ENCODE measurements at regions not wholly inside any gene's neighbourhood (a gene's known extent, or its start where the extent isn't known, plus 50 kb on each side); places are given as distances from the start of the nearest gene placed in this dataset.

- DNase-seq: no peak
These were observed 171.9 kb upstream of the RAB4A start for GRCh38 chr1:229098903-229099578.

- no peak for DNase-seq
These were observed 169.7 kb upstream of the RAB4A start for GRCh38 chr1:229101011-229101871.

DNA sequence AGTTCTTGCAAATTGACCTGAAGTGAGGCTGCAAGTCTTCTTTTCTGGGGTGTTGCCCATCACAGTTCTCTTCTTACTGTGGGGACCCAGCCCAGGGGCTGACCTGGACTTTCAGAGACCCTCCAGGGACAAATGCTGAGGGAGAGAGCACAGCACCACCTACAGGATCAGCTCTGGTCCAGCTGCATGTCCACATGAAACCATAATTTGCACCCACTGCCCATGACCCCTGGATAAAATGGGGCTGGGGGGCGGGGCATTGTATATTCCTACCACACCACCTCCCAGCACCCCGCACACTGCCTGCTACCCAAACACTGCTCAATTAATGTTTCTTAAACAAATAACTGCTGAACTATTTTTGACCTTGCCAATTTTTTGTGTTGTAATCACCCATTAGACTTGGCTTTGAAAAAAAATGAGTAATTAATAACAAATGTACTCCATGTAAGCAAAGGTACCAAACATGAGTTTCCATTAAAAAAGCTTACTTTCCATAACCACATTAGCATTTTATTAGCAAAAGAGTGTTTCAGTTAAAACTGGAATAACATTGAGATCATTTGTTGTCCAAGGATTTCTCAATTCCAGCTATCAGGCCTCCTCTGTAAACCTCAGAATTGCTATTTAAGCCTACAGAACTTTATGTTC, 168.0 kb upstream of the RAB4A start:
- DNase-seq: no peak

DNA sequence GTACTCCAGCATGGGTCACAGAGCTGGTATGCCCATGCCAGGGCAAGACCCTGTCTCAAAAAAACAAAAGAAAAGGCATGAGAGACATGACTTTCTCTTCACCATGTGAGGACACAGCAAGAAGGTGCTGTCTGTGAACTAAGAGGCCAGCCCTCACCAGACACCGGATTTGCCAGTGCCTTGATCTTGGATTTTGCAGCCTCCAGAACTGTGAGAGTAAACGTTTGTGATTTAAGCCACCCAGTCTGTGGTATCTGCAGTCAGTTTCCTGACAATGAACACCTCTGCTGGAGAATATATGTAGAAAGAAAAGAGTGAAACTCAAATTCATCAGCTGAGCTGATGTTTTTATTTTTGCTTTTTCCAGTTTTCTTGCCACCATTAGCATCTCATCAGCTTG, 166.3 kb upstream of the RAB4A start:
- no peak for DNase-seq

DNA sequence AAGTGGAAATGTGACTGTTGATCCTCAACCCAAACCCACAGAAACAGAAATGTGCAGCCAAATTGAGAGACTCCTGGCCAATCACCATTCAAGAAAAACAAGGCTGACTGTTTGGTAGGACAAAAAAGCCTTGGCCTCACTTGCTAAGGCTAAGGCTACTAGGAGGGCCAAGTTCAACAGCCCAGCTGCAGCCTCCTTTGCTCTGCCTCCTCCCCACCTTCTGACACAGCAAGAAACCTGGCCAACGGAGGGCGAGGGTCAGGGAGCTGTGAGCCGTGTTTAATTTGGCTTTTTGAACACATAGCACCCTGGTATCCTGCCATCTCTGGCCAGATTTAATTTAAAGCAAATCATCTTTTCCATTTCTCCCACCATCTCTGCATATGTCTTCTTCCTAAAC, 165.8 kb upstream of the RAB4A start:
- no peak for DNase-seq

- DNase-seq: no peak
These were observed 164.9 kb upstream of the RAB4A start for GRCh38 chr1:229105822-229106525.

DNA sequence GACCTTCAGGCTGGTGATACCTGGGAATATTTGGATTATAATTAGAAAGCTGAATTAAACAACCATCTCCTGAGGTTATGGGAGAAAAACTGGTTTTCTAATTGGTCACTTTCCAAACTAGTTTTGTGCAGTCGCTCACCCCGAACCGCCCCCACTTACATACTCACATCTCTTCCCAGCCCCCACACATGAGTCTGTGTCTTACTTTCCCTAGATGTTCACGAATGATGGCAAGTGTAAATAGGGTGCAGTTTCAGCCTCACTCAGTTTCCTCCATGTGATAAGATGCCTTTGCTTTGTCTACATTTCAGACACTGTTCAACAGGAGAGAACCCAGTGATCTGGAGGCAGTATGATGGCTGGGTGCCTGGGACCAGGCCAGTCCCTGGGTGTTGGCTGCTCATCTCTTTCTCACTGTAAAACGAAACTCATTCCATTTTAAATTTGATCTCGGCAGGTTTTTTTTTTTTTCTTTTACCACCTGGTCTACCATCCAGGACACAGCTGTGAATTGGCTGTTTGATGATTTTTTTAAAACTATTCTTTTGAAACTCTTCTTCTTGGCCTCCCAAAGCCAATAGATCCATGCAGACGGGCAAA, 164.3 kb upstream of the RAB4A start:
- DNase-seq: no peak

DNA sequence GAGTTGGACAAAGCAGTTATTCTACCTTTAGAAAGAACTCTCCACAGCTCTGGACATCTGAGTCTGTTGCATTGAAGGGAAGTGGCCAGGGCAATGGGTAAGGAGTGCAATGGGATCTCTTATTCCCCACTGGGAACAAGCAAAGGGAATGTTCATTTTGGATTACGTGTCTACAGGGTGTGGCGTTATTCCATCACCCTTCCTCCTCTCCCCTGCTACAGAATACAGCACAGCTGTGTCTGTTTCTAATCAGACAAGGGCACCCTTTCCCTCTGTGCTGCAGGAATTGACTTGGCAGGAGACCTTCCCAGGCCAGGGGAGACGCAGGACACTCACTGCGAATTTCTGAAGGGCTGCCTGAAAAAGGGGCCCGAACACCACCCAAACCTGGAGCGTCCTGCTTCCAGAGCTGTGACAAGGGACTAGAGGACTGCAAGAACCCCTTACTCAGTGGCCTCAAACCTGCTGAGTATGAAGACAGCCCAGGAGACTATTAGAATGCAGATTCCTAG, 163.6 kb upstream of the RAB4A start:
- DNase-seq: no peak

DNA sequence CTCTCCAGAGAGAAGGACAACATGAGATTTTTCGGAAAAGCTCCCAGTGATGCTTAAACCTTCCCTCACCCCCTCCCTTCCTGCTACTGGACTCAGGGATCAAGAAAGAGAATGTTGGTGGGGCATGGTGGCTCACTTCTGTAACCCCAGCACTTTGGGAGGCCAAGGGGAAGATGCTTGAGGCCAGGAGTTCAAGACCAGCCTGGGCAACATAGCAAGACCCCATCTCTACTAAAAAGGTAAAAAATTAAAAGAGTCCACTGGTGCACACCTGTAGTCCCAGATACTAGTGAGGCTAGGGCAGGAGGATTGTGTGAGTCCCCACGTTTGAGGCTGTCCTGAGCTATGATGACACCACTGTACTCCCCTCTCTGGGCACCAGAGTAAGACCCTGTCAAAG, 162.9 kb upstream of the RAB4A start:
- no peak for DNase-seq

DNA sequence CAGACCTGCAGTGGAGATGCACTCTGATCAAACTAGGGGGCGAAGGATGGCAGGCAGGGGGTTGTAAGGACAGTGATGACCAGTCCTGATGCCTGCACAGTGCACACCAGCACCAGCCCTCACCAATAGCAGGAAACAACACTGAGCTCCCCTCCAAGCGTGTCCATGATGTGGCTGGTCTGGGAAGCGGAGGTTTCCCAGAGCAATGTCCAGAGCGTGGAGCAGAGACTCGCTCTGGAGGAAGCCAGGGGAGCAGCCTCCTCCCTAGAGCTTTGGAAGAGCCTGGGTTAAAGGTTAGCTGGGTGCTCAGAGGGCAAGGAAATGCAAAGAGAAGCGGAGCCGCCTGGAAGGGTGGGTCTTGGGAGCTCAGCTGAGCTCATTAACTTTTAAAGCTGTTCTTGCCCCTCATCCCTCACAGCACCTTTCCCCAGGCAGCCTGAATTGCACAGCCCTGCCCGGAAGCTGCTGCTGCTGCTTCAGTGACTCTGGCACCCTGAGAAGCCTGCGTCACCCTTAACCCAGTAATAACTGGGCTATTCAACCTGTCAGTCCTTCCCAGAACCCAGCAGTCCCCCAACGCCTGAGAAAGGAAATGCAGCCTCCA, 162.2 kb upstream of the RAB4A start:
- DNase-seq: no peak

DNA sequence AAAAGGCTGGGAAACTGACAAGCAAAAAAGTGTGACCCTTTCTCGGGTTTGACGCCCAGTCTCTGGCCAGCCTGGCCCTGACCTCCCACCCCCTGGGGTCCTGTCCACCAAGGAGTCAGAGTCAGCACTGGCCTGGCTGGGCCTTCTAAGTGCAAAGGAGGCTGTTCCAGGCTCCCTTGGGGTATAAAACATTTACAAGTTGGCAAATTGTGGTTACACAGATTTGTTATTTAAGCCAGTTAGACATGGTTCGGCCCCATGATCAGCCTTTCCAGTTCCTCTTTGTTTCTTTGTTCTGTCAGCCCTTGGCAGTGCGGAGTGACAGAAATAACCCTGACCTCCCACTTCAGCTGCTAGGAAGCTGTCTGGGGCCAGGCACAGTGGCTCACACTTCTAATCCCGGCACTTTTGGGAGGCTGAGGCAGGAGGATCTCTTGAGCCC, 161.6 kb upstream of the RAB4A start:
- no peak for DNase-seq

DNA sequence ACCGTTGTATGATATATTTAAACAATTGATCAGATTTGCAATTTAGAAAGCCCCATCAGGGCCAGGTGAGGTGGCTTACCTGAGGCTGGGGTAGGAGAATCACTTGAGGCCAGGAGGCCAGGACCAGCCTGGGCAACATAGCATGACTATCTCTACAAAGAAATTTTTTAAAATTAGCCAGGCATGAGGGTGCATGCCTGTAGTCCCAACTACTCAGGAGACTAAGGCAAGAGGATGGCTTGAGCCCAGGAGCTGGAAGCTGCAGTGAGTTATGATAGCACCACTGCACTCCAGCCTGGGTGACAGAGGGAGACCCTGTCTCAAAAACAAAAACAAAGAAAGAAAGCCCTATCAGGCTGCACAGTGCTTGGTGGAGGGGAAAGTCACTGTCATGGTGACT, 159.9 kb upstream of the RAB4A start:
- no peak for DNase-seq

DNA sequence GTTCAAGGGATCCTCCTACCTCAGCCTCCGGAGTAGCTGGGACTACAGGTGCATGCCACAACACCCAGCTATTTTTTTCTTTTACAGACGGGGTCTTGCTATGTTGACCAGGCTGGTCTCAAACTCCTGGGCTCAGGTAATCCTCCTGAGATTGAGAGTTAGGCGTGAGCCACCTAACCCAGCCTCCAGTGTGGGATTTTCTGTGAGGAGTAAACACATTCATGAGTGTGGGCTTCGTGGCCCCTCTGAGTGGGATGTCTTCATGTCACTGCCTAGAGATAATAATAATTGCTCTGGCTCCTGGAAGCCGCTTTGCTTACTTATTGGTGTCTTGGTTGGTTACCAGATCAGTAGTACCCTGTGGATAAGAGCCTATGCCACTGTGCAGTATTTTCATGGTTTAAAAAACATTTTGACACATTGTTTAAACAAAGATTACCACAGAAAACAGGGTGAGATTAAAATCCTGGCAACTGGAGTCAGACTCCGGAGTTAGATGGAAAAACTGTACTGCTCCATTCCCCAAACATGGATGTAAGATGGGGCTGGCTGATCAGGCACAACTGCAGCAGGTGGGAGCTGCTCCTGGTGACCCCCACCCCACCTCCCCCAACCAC, 159.1 kb upstream of the RAB4A start:
- no peak for DNase-seq

- no peak for DNase-seq
These were observed 157.9 kb upstream of the RAB4A start for GRCh38 chr1:229112832-229113548.

GRCh38 chr1:229114315-229114714, 156.6 kb upstream of the RAB4A start:
- DNase-seq: no peak

- DNase-seq: no peak
These were observed 156.0 kb upstream of the RAB4A start for GRCh38 chr1:229114850-229115365.

GRCh38 chr1:229116114-229116513, 154.8 kb upstream of the RAB4A start:
- no peak for DNase-seq

GRCh38 chr1:229117664-229118300, 153.1 kb upstream of the RAB4A start:
- peak; percentile 24 to 30 for DNase-seq

GRCh38 chr1:229118477-229119061, 152.3 kb upstream of the RAB4A start:
- no peak for DNase-seq

DNA sequence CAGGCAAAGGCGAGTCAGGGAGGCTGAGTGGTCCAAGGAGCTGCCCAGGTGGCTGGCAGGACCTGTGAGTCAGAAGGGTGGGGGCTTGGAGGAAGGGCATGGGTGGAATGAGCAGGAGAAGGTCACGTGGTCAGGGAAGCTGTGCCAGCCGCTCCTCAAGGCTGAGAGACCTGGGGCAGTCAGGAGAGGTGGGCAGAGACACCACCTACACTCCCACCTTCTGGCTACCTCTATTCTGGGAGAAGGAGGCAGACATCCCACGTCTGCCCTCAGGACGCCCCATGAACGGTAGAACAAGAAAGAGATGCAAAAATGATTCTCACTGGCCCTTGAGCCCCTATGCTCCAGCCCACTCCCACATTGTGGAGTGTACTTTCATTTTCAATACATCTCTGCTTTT, 151.8 kb upstream of the RAB4A start:
- DNase-seq: no peak

Measured in NCI-H446 (cell line).